ENCODE measurements at regions not wholly inside any gene's neighbourhood (a gene's known extent, or its start where the extent isn't known, plus 50 kb on each side); places are given as distances from the start of the nearest gene placed in this dataset.
"Not testable (repeated sequence)": the region's sequence is repeated elsewhere in the genome, so short reads cannot be mapped to it uniquely, and the experiment has no call there.

DNA sequence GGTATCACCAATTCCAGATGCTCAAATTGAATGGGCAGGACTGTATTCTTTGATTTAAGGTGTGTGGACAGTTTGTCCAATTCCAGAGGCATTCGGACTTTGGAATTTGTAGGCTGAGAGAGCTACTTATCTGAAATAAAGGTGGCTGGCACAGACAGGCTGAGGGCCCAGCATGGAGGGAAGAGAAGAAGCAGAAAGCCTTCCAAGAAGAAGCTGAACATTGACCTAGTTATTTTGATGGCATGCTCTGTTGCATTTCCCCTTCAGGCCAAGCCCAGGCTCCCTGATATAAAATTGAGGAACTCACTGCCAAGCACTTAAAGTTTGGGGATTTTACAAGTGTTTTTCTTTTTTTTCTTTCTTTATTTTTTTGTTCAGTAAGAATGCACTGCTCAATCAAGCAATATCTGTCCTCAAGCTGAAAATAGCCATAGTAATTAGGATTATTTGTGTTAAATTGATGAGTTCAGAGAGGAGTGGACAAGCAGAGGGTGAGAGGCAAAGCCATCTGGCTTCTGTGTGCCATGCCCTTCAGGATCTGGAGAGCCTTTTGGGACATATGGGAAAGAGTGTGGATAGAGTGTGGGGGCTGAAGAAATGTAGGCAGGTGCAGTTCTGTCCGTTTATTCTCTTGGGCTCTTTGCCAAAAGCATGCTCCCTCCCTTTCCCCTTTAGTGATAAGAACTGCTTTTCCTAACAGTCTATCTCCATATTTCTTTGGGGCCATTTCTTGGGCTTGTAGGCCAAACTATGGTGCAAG, 148.9 kb downstream of the OXSM start:
- no peak for DNase-seq (ENCODE audit: low read depth)
- H3K4me3 ChIP-seq (ENCODE audit: low read depth, low read length) = no peak overlapping the region

GRCh38 chr3:25940935-25941334, 151.0 kb downstream of the OXSM start:
- no peak overlapping the region for H3K4me3 ChIP-seq (ENCODE audit: low read depth, low read length)
- DNase-seq (ENCODE audit: low read depth) = no peak

DNA sequence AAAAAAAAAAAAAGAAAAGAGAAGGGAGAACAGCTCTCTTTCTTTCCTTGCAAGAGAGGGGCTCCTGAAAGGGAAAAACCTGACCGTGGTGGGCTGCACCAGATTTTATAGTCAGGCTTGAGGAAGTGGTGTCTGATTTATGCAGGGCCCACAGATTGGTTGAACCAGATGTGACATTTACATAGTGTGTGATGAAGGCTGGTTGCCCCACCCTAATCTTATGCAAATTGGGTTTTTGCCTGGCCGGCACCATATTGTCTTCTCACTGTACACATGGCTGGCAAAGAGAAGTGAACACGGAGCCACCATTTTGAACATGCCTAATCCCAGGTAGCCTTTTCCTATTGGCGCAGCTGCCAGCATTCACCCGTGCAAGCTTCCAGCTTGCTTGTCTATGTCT, 154.4 kb downstream of the OXSM start:
- no peak for DNase-seq (ENCODE audit: low read depth)
- H3K4me3 ChIP-seq (ENCODE audit: low read depth, low read length) = no peak overlapping the region

DNA sequence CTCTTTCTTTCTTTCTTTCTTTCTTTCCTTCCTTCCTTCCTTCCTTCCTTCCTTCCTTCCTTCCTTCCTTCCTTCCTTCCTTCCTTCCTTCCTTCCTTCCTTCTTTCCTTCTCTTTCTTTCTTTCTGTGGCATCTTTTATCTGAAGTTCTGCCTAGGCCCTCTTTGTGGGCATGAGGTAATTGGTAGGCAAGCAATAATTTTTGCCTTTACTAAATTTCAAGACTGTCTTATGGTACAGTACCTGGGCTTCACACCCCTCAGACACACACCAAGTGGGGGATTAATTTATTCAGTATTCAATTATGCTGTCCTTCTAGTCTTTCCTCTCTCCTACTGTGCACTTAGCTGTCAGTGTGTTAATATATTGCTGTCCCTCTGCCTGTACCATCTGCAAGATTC, 155.5 kb downstream of the OXSM start:
- DNase-seq (ENCODE audit: low read depth) = no peak
- H3K4me3 ChIP-seq (ENCODE audit: low read depth, low read length) = no peak overlapping the region

DNA sequence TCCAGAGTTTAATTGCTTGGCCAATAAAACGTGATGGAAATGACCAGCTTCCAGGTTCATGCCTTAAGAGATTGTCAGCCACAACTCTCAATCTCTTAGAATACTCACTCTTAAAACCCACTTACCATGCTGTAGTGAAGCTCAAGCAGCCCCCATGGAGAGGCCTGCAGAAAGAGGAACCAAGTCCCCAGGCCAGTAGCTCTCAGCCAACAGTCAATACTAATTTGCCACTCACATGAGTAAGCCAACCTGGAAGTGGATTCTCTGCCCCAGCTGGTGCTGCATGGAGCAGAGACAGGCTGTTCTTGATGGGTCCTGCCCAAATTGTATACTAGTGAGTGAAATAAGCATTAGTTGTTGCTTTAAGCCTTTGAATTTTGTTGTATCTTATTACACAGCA, 155.9 kb downstream of the OXSM start:
- no peak overlapping the region for H3K4me3 ChIP-seq (ENCODE audit: low read depth, low read length)

DNA sequence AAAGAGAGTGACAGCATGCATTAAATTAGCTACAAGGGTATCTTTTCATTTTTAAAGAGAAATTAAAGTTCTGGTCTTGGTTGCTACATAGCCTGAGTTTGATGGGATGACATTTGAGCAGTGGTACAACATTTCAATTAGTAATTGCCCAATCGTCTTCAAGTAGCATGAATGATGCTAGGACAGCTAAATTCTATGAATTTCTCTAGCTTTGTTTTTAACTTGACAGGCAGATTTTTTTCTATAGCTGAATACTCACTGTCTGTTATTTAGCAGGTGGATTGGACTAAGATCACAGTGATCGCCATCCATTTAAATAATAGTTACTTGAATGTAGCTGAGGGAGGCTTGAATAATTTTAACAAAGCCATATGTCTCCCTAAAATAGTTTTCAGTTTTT, 162.2 kb downstream of the OXSM start:
- no peak for DNase-seq (ENCODE audit: low read depth)
- H3K4me3 ChIP-seq (ENCODE audit: low read depth, low read length) = no peak overlapping the region

More for the DNA sequence above, 155.9 kb downstream of the OXSM start:
- DNase-seq (ENCODE audit: low read depth) = no peak

DNA sequence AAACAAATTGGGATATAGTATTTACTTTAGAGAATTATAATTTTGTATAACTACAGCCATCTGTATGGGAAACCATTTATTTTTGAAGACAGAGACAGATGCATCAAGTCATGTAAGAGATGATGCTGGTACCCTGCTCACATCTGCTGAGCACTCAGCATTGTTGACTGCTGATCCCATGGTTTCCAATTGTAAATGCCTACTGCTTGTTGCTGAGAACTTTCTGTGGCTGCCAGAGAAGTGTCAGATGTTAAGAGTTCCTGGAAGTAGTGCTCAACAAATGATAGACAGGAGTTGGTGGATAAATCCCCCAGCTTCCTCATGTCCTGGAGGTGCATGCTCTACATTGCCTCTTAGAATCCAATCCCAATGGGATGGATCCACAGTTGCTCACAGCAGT, 167.1 kb downstream of the OXSM start:
- H3K4me3 ChIP-seq (ENCODE audit: low read depth, low read length) = no peak overlapping the region
- no peak for DNase-seq (ENCODE audit: low read depth)

DNA sequence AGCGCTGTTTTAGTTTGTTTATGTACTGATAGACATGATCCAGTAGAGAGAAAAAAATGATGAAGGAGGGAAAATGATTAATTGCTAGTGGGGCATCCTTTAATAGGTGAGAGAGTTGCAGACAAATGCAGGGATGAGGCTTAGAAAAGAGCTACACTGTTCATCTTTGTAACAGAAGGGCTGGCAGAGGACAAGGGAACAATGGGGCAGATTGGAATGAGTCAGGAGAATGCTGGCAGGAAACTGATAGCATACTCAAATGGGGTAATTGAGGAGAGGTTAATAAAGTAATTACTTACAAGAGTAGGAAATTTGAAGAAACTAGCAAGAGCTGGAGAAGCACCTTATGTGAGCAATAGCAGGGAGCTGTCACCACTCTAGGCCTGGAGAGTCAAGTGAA, 170.9 kb downstream of the OXSM start:
- no peak overlapping the region for H3K4me3 ChIP-seq (ENCODE audit: low read depth, low read length)
- DNase-seq (ENCODE audit: low read depth) = no peak

DNA sequence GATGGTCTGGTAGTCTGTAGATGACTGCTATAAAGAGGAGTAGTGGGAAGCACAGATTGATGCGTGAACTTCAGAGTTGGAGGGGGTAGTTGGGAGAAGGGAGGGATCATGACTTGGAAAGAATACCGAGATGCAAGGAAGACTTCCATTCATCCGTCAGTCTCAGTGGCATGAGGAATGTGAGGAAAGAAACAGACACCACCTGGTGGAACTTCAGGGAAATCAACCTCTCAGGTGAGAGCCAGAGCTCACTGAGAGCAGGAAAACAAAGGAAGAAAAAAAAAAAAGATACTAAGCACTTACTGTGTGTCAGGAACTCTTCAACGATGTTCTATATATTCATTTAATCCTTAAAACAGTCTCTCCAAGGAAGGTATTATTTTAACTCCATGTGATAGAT, 172.4 kb downstream of the OXSM start:
- H3K4me3 ChIP-seq (ENCODE audit: low read depth, low read length) = no peak overlapping the region
- DNase-seq (ENCODE audit: low read depth) = no peak

DNA sequence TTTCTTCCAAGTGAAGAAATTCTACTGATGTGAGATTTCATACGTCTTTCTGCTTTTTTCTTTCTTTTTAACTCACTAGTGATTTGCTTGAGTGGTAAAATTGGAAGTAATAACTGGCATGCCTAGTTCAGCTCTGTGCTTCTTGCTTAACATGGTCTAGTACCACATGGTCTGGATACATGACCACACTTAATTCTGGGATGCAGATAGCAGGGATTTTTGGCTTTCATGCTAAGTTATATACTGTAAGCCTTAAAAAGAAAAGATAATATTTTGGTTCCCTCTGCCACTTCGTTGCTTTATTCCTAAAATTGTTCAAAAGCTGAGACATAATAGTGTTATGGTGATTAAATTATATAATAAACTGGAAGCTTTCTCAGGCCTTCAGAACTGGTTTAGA, 174.3 kb downstream of the OXSM start:
- DNase-seq (ENCODE audit: low read depth) = no peak
- no peak overlapping the region for H3K4me3 ChIP-seq (ENCODE audit: low read depth, low read length)

DNA sequence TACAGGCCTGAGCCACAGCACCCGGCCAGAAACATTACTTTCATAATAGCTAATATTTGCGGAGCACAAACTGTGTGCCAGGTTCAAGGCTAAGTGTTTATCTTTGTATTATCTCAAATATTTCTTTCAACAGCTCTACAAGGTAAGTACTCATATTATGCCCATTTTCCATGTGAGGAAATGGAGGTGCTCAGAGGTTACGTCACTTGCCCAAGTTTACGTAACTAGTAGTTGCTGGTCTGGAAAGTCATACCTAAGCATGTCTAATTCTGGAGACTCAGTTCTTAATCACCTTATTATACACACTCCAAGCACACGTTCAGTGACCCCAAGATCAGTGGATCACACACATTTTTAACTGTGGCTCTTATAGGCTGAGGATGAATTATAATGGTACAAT, 177.5 kb downstream of the OXSM start:
- no peak for DNase-seq (ENCODE audit: low read depth)
- H3K4me3 ChIP-seq (ENCODE audit: low read depth, low read length) = no peak overlapping the region

DNA sequence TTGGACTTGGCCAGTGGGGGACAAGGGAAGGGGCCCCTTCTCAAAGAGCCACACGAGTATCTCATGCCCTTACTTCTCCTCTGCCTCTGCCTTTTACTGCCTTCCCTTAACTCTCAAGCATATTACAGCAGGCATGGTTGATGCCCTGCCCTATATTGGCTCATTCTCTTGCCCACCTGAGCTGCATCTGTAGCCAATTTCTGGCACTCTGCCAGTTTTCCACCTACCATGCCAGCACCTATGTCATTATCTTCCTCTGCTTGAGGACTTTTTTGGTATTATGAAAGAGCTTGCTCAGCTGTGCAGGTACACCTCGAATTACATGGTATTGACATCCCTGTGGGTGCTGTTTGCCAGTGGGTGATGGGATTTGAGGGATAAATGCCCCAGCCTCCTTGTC, 181.8 kb downstream of the OXSM start:
- DNase-seq (ENCODE audit: low read depth) = no peak
- H3K4me3 ChIP-seq (ENCODE audit: low read depth, low read length) = no peak overlapping the region

DNA sequence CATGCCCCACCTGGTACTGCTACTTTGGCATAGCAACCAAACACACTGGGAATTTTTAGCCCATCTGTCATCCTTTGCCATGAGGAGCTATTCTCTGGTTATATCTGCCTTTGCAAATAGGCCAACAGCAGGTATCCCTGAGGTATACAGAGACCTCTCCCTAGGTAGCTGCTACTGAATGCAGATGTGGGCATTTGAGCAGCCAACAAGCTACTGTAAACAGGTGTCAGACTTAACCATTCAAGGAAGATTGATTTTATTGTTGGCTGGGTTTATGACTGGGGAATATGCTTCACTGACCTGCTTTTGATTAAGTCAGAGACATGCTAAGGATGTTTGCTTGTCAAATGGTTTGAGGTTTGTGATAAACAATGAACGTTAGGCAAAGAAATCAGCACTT, 183.2 kb downstream of the OXSM start:
- DNase-seq (ENCODE audit: low read depth) = no peak

DNA sequence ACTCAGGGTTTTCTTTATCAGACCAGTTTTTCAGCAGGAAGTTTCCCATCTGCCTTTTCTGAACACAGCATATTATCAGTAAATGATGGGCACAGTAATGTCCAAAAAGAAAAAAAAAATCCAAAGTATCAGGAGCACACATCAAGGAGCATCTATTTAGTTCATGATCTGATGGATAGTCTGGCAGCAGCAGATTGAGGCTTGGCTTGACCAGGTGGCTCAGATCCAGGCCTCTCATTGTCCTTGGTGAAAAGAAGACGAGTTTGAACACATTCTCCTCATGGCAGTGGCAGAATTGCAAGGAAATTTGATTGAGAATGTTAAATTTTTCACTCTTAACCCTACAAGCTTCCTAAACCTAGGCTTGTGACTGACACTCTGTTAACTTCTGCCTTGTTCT, 192.9 kb downstream of the OXSM start:
- no peak overlapping the region for H3K4me3 ChIP-seq (ENCODE audit: low read depth, low read length)
- DNase-seq (ENCODE audit: low read depth) = no peak

More for the DNA sequence above, 183.2 kb downstream of the OXSM start:
- H3K4me3 ChIP-seq (ENCODE audit: low read depth, low read length) = no peak overlapping the region

GRCh38 chr3:25985621-25986020, 195.7 kb downstream of the OXSM start:
- no peak overlapping the region for H3K4me3 ChIP-seq (ENCODE audit: low read depth, low read length)
- DNase-seq (ENCODE audit: low read depth) = no peak

DNA sequence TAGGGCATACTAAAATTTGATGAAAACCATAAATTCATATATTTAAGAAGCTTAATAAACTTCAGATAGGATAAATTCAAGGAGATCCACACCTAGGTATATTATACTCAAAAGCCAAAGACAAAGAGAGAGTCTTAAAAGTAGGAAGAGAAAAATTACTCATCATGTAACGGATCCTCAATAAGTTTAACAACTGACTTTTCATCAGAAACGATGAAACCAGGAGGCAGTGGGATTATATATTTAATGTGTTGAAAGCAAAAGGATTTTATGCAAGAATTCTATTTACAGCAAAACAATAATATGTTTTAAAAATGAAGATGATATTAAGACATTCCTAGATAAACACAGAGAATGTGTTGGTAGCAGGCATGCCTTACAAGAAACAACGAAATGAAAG, 202.7 kb downstream of the OXSM start:
- no peak for DNase-seq (ENCODE audit: low read depth)
- no peak overlapping the region for H3K4me3 ChIP-seq (ENCODE audit: low read depth, low read length)

DNA sequence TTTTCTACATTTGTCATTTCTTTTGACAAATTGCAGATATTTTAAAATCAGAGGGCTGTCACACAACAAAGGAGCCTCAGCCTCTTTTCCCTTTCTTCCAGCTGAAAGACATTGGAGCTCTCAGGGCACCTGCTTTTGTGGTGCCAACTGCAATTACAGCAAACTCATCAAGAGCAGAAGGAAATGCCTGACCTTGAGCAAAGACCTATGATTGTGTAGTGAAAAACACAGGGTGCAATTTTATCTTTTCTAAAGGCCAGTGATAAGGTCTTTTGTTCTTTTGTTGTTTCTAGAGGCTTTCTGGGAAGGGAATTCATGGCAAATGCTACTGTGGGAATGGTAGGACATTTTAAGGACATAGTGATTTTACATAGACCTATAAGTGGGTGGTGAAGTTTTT, 214.3 kb downstream of the OXSM start:
- DNase-seq (ENCODE audit: low read depth) = no peak
- no peak overlapping the region for H3K4me3 ChIP-seq (ENCODE audit: low read depth, low read length)

DNA sequence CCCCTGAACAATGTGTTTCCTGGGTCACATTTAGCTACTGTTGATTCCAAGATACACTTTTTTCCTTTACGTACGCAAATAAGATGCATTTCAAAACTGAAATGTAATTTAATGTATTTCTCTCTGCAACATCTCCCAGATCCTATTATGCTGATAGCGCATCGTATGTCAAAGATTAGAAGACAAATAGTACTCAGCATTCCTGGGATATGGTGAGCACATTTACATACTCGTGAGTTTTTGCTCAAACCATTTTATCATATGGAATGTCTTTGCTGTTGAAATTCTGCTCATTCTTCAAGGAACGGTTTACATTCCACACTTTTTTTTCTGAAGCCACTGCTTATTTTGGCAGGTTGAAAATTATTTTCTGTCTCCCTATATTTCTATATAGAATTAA, 221.4 kb downstream of the OXSM start:
- no peak for DNase-seq (ENCODE audit: low read depth)
- H3K4me3 ChIP-seq (ENCODE audit: low read depth, low read length) = no peak overlapping the region

DNA sequence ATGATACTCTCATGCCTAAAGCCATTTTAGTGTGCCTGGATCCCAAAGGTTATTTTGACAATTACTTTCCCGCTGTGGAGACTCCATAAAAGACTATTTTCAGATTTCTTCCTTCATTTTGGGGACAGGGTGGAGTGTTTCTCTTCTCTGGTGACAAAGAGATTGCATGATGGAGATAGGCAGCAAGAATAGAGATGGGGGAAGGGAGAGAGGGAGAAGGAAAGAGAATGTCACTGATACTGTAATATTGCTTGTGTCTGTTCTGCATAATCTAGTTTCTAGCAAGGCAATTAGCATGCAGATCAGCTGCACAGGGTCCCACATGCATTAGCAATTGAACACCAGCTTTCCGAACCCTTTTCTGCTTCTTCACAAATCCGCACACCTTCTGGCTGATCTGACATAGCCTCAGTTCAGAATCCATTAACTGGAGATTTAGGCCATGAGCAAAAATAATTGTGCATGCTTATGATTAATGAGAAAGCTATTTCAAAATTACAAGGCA, 222.4 kb downstream of the OXSM start:
- no peak overlapping the region for H3K4me3 ChIP-seq (ENCODE audit: low read depth, low read length)
- no peak for DNase-seq (ENCODE audit: low read depth)

DNA sequence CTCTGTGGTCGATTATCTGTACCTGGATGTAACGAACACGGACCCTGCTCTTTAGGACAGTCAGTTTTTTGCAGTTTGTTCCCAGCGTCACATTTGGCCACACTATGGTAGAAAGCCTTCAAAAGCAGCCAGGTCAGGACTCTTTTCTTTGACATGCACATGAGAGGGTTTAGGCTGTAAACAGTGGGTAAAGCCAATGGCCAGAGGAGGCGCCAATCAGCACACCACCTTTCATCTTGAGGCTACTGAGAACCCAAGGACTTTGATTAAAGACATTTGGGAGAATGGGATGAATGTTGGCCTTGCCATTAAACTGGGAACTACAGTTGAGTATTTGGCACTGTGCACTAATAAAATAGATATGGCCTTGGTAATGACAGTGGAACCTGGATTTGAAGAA, 225.9 kb downstream of the OXSM start:
- H3K4me3 ChIP-seq (ENCODE audit: low read depth, low read length) = no peak overlapping the region
- no peak for DNase-seq (ENCODE audit: low read depth)

DNA sequence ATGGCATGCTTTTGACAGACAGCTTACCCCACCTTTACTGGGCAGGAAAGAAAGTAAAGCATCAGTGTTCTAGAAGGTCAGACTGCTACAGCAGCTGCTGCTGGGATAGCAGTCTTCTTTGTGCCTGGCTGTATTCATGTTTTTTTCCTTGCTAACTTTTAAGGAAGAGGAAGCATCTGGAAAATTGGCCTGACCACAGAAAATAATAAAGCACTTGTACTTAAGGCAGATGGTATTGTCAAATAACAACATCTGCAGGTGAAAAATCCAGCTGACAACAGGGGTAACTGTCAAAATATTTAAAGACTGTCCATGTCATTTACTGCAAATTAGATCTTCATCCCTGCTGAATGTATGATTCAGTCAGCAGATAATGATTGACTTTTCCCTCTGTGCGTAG, 229.0 kb downstream of the OXSM start:
- DNase-seq (ENCODE audit: low read depth) = no peak
- H3K4me3 ChIP-seq (ENCODE audit: low read depth, low read length) = no peak overlapping the region

- not testable (repeated sequence) for DNase-seq (ENCODE audit: low read depth); H3K4me3 ChIP-seq (ENCODE audit: low read depth, low read length)
These were observed 234.3 kb downstream of the OXSM start for GRCh38 chr3:26024206-26024605.

Measured in skeletal muscle cell (primary cell).